Keratinocyte (primary cell): ENCODE measurements at regions not wholly inside any gene's neighbourhood (a gene's known extent, or its start where the extent isn't known, plus 50 kb on each side); places are given as distances from the start of the nearest gene placed in this dataset.

Experiments
- EZH2 ChIP-seq: IDR thresholded peaks from one replicate; pipeline ENCODE4 v1.6.1; 2012; ENCODE audit warnings: inconsistent platforms, mild to moderate bottlenecking, low read length, moderate library complexity
- TF ChIP-seq, protein P1 (sequence below), 3 experiments: IDR thresholded peaks in 1 of 3; conservative IDR thresholded peaks in 1 of 3; optimal IDR thresholded peaks in 1 of 3; 2 replicates in 2 of 3; 3 replicates in 1 of 3; pipeline versions ENCODE3 to v1.5.1; 2011; ENCODE audit warnings: low read length in 3 of 3, mild to moderate bottlenecking in 3 of 3, moderate library complexity in 2 of 3, control low read depth in 1 of 3, inconsistent platforms in 1 of 3; ENCODE audit not compliant: insufficient read depth in 2 of 3; ENCODE audit errors: extremely low read depth in 1 of 3

GRCh38 chr6:25017486-25017885 is 81.7 kb upstream of the RIPOR2 start:
- TF ChIP-seq, protein P1, sequence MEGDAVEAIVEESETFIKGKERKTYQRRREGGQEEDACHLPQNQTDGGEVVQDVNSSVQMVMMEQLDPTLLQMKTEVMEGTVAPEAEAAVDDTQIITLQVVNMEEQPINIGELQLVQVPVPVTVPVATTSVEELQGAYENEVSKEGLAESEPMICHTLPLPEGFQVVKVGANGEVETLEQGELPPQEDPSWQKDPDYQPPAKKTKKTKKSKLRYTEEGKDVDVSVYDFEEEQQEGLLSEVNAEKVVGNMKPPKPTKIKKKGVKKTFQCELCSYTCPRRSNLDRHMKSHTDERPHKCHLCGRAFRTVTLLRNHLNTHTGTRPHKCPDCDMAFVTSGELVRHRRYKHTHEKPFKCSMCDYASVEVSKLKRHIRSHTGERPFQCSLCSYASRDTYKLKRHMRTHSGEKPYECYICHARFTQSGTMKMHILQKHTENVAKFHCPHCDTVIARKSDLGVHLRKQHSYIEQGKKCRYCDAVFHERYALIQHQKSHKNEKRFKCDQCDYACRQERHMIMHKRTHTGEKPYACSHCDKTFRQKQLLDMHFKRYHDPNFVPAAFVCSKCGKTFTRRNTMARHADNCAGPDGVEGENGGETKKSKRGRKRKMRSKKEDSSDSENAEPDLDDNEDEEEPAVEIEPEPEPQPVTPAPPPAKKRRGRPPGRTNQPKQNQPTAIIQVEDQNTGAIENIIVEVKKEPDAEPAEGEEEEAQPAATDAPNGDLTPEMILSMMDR (optimal IDR thresholded peaks at IDR 0.05 in 1 of 3, IDR thresholded peaks at IDR 0.05 in 1 of 3, conservative IDR thresholded peaks at IDR 0.05 in 1 of 3; ENCODE audit: extremely low read depth in 1 of 3, insufficient read depth in 2 of 3, low read length in 3 of 3): no peak
- TF ChIP-seq EZH2: no peak
